SU-DHL-6 (cell line): ENCODE measurements at regions not wholly inside any gene's neighbourhood (a gene's known extent, or its start where the extent isn't known, plus 50 kb on each side); places are given as distances from the start of the nearest gene placed in this dataset.

Source experiments
- CTCF ChIP-seq: fragments of 200-600 bp; sonication (generic); IDR thresholded peaks from one replicate; pipeline ENCODE4 v1.5.1; 2017; ENCODE audit warnings: antibody characterized with exemption, mild to moderate bottlenecking, low read length, moderate library complexity; ENCODE audit not compliant: insufficient read depth, poor library complexity, severe bottlenecking
- EZH2phosphoT487 ChIP-seq: fragments of 200-600 bp; sonication (generic), shearing (Covaris generic); conservative IDR thresholded peaks from 2 replicates; pipeline ENCODE4 v1.6.1; 2018; ENCODE audit warnings: mild to moderate bottlenecking, antibody characterized with exemption, low read length, moderate library complexity, mixed read lengths

GRCh38 chr4:127049526-127049925, 583.2 kb upstream of the INTU start:
- TF ChIP-seq CTCF: no peak
- TF ChIP-seq EZH2phosphoT487: no peak
